Sigmoid colon (tissue), 6 donors: ENCODE measurements at regions not wholly inside any gene's neighbourhood (a gene's known extent, or its start where the extent isn't known, plus 50 kb on each side); places are given as distances from the start of the nearest gene placed in this dataset.

ENCODE experiments used
- DNase-seq: peaks from one replicate; pipeline ENCODE4 v3.0.0-alpha.2; 2019
- H3K27ac ChIP-seq, 4 donors: fragments of 200-600 bp; sonication (generic); one replicate each; pipeline ENCODE4 v1.5.1; 2016 to 2019; ENCODE audit warnings: mild to moderate bottlenecking in 1 of 4
- H3K27me3 ChIP-seq, 3 donors: fragments of 200-600 bp; sonication (generic); one replicate each; pipeline ENCODE4 v1.5.1; 2019; ENCODE audit warnings: mild to moderate bottlenecking in 1 of 3
- H3K36me3 ChIP-seq, 4 donors: fragments of 200-600 bp; sonication (generic); one replicate each; pipeline ENCODE4 v1.5.1; 2016 to 2019
- H3K4me1 ChIP-seq, 4 donors: fragments of 200-600 bp; sonication (generic); one replicate each; pipeline ENCODE4 v1.5.1; 2017 to 2019
- H3K4me3 ChIP-seq, 4 donors: fragments of 200-600 bp; sonication (generic); one replicate each; pipeline ENCODE4 v1.5.1; 2017 to 2019; ENCODE audit warnings: mild to moderate bottlenecking in 2 of 4, moderate library complexity in 1 of 4
- H3K9me3 ChIP-seq, 4 donors: fragments of 200-600 bp in 3 of 4; sonication (generic) in 3 of 4; one replicate each; pipeline versions ENCODE4 v1.5.1 to v1.6.1; 2013 to 2019
- EP300 ChIP-seq, 4 donors: sonication (generic); formaldehyde crosslinking; IDR thresholded peaks; one replicate each; pipeline ENCODE4 v1.6.1; 2017; ENCODE audit warnings: antibody characterized with exemption in 4 of 4
- POLR2A ChIP-seq, 2 donors: fragments of 450-650 bp; IDR thresholded peaks; one replicate each; pipeline ENCODE4 v1.6.1; 2016; ENCODE audit warnings: antibody characterized with exemption in 2 of 2, mild to moderate bottlenecking in 2 of 2, moderate library complexity in 2 of 2
- POLR2AphosphoS5 ChIP-seq, 4 donors: sonication (generic); formaldehyde crosslinking; IDR thresholded peaks; one replicate each; pipeline ENCODE4 v1.6.1; 2017; ENCODE audit warnings: antibody characterized with exemption in 4 of 4
- WGBS, 2 donors: extraction: QIAGEN DNeasy Blood & Tissue Kit; methylation state at CpG; one replicate each; pipeline ENCODE4 v1.1.7; 2013; 5-methylcytosine and 5-hydroxymethylcytosine counted together
- intact Hi-C: fragments of 100-400 bp; cut with DNase I; formaldehyde crosslinking; loops from one replicate; pipeline ENCODE4 v1.15.1; 2023
- TF ChIP-seq, protein P1 (sequence below), 4 experiments: fragments of 450-650 bp in 3 of 4; fragments of 200-600 bp in 1 of 4; IDR thresholded peaks; one replicate each; pipeline ENCODE4 v1.5.1; 2016 to 2019; ENCODE audit warnings: antibody characterized with exemption in 4 of 4, mild to moderate bottlenecking in 3 of 4, moderate library complexity in 2 of 4
- donor health status: healthy with polysubstance abuse.
- donor health status: healthy.

- TF ChIP-seq POLR2AphosphoS5 (IDR thresholded peaks at IDR 0.05) (no peak), POLR2A (IDR thresholded peaks at IDR 0.05) (no peak)
- WGBS, 2 donors = 33 to 35% methylated on average over 2 of the region's 2 CpGs
- Histone ChIP-seq H3K27me3 (no peaks in the 10 kb centered on the region), H3K4me3 (no peak overlapping the region), H3K9me3 (peaks cover 0 to 1% (median 0%) of the 10 kb centered on the region in 4 donors), H3K36me3 (no peaks in the 10 kb centered on the region), H3K4me1 (no peaks in the 10 kb centered on the region), H3K27ac (no peak overlapping the region)
- intact Hi-C loops = no loop called here
- no peak for DNase-seq
Measured at GRCh38 chr5:23684103-23684502, 176.7 kb downstream of the PRDM9 start.

DNA sequence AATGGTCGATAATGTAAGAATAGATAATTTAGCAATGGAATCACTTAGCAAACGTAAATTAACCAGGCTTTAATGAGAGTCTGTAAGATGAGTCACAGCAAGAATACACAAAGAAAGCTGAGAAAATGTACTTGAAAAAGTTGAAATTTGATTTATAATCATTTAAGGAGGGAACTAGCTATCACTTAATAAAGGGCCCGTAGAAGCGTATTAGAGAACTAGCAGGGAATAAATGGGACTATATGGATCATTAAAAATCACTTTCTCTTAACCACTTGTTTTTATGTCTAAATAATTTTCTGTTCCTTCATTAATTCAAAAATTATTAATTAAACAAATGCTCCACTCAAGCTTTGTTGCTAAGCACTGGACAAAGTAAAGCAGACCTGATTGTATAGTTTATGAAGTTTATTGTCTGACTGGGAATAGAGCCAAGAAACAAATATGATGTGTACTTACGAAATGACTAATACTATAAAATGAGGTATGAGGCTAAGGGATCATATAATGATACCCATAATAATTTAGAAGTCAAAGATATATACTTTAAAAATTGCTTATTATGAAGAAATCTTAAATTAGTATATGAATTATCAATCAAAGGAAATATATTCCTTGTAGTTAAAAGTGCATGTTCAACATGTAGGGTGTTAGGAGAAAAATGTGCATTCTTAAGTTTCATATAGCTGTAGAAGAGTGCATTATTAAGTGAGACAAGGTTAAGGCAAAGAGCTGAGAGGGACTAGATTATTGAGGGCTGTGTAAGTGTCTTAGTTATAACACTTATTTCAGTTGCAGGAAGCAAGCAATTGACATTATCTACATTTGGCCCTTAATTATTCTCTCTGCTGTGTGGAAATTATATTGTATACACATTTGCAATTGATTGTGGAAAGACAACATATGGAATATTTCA, 196.8 kb downstream of the PRDM9 start:
- H3K27ac ChIP-seq = no peak overlapping the region
- no peak for DNase-seq
- H3K27me3 ChIP-seq = no peaks in the 10 kb centered on the region
- H3K9me3 ChIP-seq = no peaks in the 10 kb centered on the region
- no peaks in the 10 kb centered on the region for H3K36me3 ChIP-seq
- H3K4me1 ChIP-seq = no peaks in the 10 kb centered on the region
- intact Hi-C loops = no loop called here
- WGBS, 2 donors = 60 to 71% methylated on average over 5 of the region's 5 CpGs
- no peak for TF ChIP-seq POLR2AphosphoS5 (IDR thresholded peaks at IDR 0.05)
- no peak for TF ChIP-seq POLR2A (IDR thresholded peaks at IDR 0.05)
- TF ChIP-seq EP300 (IDR thresholded peaks at IDR 0.05) = no peak
- TF ChIP-seq, protein P1, sequence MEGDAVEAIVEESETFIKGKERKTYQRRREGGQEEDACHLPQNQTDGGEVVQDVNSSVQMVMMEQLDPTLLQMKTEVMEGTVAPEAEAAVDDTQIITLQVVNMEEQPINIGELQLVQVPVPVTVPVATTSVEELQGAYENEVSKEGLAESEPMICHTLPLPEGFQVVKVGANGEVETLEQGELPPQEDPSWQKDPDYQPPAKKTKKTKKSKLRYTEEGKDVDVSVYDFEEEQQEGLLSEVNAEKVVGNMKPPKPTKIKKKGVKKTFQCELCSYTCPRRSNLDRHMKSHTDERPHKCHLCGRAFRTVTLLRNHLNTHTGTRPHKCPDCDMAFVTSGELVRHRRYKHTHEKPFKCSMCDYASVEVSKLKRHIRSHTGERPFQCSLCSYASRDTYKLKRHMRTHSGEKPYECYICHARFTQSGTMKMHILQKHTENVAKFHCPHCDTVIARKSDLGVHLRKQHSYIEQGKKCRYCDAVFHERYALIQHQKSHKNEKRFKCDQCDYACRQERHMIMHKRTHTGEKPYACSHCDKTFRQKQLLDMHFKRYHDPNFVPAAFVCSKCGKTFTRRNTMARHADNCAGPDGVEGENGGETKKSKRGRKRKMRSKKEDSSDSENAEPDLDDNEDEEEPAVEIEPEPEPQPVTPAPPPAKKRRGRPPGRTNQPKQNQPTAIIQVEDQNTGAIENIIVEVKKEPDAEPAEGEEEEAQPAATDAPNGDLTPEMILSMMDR (IDR thresholded peaks at IDR 0.05) = no peak
- H3K4me3 ChIP-seq = no peak overlapping the region

- no peak overlapping the region for H3K4me3 ChIP-seq
- no peak for DNase-seq
- H3K4me1 ChIP-seq = no peaks in the 10 kb centered on the region
- no peaks in the 10 kb centered on the region for H3K36me3 ChIP-seq
- 69 to 79% methylated on average over 3 of the region's 3 CpGs for WGBS, 2 donors
- no peak overlapping the region for H3K27ac ChIP-seq
- H3K9me3 ChIP-seq = no peaks in the 10 kb centered on the region
- TF ChIP-seq EP300 (IDR thresholded peaks at IDR 0.05) (no peak), POLR2A (IDR thresholded peaks at IDR 0.05) (no peak), POLR2AphosphoS5 (IDR thresholded peaks at IDR 0.05) (no peak)
- TF ChIP-seq, protein P1 (IDR thresholded peaks at IDR 0.05) = no peak
- H3K27me3 ChIP-seq = no peaks in the 10 kb centered on the region
- intact Hi-C loops = no loop called here
Measured at GRCh38 chr5:23717486-23717885, 210.1 kb downstream of the PRDM9 start.

GRCh38 chr5:23718564-23718963, 211.2 kb downstream of the PRDM9 start:
- Histone ChIP-seq H3K27ac (no peak overlapping the region), H3K4me1 (no peaks in the 10 kb centered on the region), H3K27me3 (no peaks in the 10 kb centered on the region), H3K4me3 (no peak overlapping the region), H3K9me3 (no peaks in the 10 kb centered on the region), H3K36me3 (no peaks in the 10 kb centered on the region)
- intact Hi-C loops = no loop called here
- TF ChIP-seq EP300 (IDR thresholded peaks at IDR 0.05) = no peak
- no peak for TF ChIP-seq POLR2AphosphoS5 (IDR thresholded peaks at IDR 0.05)
- no peak for TF ChIP-seq POLR2A (IDR thresholded peaks at IDR 0.05)
- TF ChIP-seq, protein P1 (IDR thresholded peaks at IDR 0.05) = no peak
- no peak for DNase-seq
- 95 to 96% methylated on average over 1 of the region's 1 CpG for WGBS, 2 donors

GRCh38 chr5:23721336-23721735, 213.9 kb downstream of the PRDM9 start:
- 51 to 64% methylated on average over 2 of the region's 2 CpGs for WGBS, 2 donors

More at GRCh38 chr5:23721336-23721735, 213.9 kb downstream of the PRDM9 start:
- no peaks in the 10 kb centered on the region for H3K36me3 ChIP-seq
- no peaks in the 10 kb centered on the region for H3K4me1 ChIP-seq
- intact Hi-C loops = no loop called here
- TF ChIP-seq, protein P1 (IDR thresholded peaks at IDR 0.05) = no peak
- no peak for TF ChIP-seq POLR2AphosphoS5 (IDR thresholded peaks at IDR 0.05)
- no peak for TF ChIP-seq POLR2A (IDR thresholded peaks at IDR 0.05)
- TF ChIP-seq EP300 (IDR thresholded peaks at IDR 0.05) = no peak
- no peak overlapping the region for H3K27ac ChIP-seq
- no peaks in the 10 kb centered on the region for H3K9me3 ChIP-seq
- no peaks in the 10 kb centered on the region for H3K27me3 ChIP-seq
- H3K4me3 ChIP-seq = no peak overlapping the region
- DNase-seq = no peak
